H1 (cell line): ENCODE measurements at regions not wholly inside any gene's neighbourhood (a gene's known extent, or its start where the extent isn't known, plus 50 kb on each side); places are given as distances from the start of the nearest gene placed in this dataset.

ENCODE experiments used
- CTCF ChIA-PET: fragments of 300-600 bp; sonication (Branson Sonifier 250); formaldehyde crosslinking; loops from one replicate; lab custom pipeline; 2021; ENCODE audit not compliant: partially characterized antibody; lab: Charles Lee
- POLR2A ChIA-PET: fragments of 300-600 bp; sonication (Branson Sonifier 250); formaldehyde crosslinking; loops from one replicate; lab custom pipeline; 2021; ENCODE audit warnings: inconsistent platforms; ENCODE audit not compliant: partially characterized antibody; lab: Charles Lee
- DNase-seq, 2 experiments: peaks; one replicate each; pipeline versions ENCODE4 v3.0.0 to v3.0.0-alpha.2; 2010 to 2022; ENCODE audit warnings: low spot score in 2 of 2, low read depth in 1 of 2, mixed read lengths in 1 of 2
- FAIRE-seq: peaks from 2 replicates; lab custom pipeline; 2011; peaks lifted over from hg19 to GRCh38; lab: Jason Lieb, UNC
- H2AFZ ChIP-seq: 2 replicates; pipeline ENCODE4 v1.8.1; 2012; ENCODE audit warnings: low read length, inconsistent platforms
- H2AK5ac ChIP-seq: 2 replicates; pipeline ENCODE4 v1.6.1; 2013; ENCODE audit warnings: low read depth, low read length
- H2BK120ac ChIP-seq: replicated peaks from 2 replicates; pipeline ENCODE3; 2013; ENCODE audit warnings: low read depth, low read length, inconsistent platforms
- H2BK12ac ChIP-seq: 2 replicates; pipeline ENCODE4 v1.6.1; 2013; ENCODE audit warnings: low read depth, low read length
- H2BK15ac ChIP-seq: 2 replicates; pipeline ENCODE4 v1.6.1; 2013; ENCODE audit warnings: low read length
- H2BK20ac ChIP-seq: 2 replicates; pipeline ENCODE4 v1.6.1; 2013; ENCODE audit warnings: low read length
- H2BK5ac ChIP-seq: 2 replicates; pipeline ENCODE4 v1.6.1; 2013; ENCODE audit warnings: low read depth, low read length
- H3K14ac ChIP-seq: 2 replicates; pipeline ENCODE4 v1.6.1; 2013; ENCODE audit warnings: inconsistent platforms; ENCODE audit not compliant: insufficient read length
- H3K18ac ChIP-seq: 2 replicates; pipeline ENCODE4 v1.6.1; 2013; ENCODE audit warnings: low read length; ENCODE audit errors: extremely low read depth
- H3K23ac ChIP-seq: 2 replicates; pipeline ENCODE4 v1.6.1; 2013; ENCODE audit warnings: inconsistent platforms; ENCODE audit not compliant: insufficient read length
- H3K23me2 ChIP-seq: 2 replicates; pipeline ENCODE4 v1.6.1; 2013; ENCODE audit warnings: low read depth, low read length
- H3K27ac ChIP-seq: 2 replicates; pipeline ENCODE4 v1.6.1; 2011; ENCODE audit warnings: low read depth, low read length, inconsistent platforms
- H3K27me3 ChIP-seq, 4 experiments: replicated peaks in 1 of 4; 1 replicate in 1 of 4; 2 replicates in 3 of 4; pipeline versions ENCODE4 v1.6.1 to v1.8.1; 2011 to 2013; ENCODE audit warnings: low read length in 3 of 4, mild to moderate bottlenecking in 3 of 4, inconsistent platforms in 2 of 4, mixed read lengths in 2 of 4, moderate library complexity in 1 of 4; ENCODE audit not compliant: control insufficient read depth in 3 of 4, insufficient read depth in 3 of 4; ENCODE audit errors: extremely low read depth in 1 of 4
- H3K36me3 ChIP-seq, 4 experiments: 2 replicates each; pipeline versions ENCODE4 v1.6.1 to v1.8.1; 2011 to 2013; ENCODE audit warnings: mild to moderate bottlenecking in 4 of 4, low read length in 3 of 4, moderate library complexity in 2 of 4, control low read depth in 1 of 4, inconsistent platforms in 1 of 4; ENCODE audit not compliant: insufficient read depth in 4 of 4, control insufficient read depth in 2 of 4
- H3K4ac ChIP-seq: replicated peaks from 2 replicates; pipeline ENCODE3; 2013; ENCODE audit warnings: low read length, low read depth, mixed read lengths, inconsistent platforms; ENCODE audit not compliant: insufficient read length
- H3K4me1 ChIP-seq, 4 experiments: replicated peaks in 1 of 4; 1 replicate in 1 of 4; 2 replicates in 3 of 4; pipeline versions ENCODE4 v1.6.1 to v1.8.1; 2011 to 2013; ENCODE audit warnings: low read length in 3 of 4, inconsistent platforms in 2 of 4, mixed read lengths in 1 of 4; ENCODE audit not compliant: insufficient read depth in 4 of 4, control insufficient read depth in 3 of 4
- H3K4me2 ChIP-seq, 2 experiments: 2 replicates each; pipeline versions ENCODE4 v1.6.1 to v1.8.1; 2011 to 2013; ENCODE audit warnings: low read depth in 2 of 2, low read length in 2 of 2, control low read depth in 1 of 2, inconsistent platforms in 1 of 2, mild to moderate bottlenecking in 1 of 2; ENCODE audit not compliant: insufficient read depth in 1 of 2
- H3K4me3 ChIP-seq, 4 experiments: fragments of 200-600, 300-600 bp in 1 of 4; sonication (generic), shearing (Covaris generic), sonication (Bioruptor Twin) in 1 of 4; 2 replicates each; pipeline versions ENCODE4 v1.5.1 to v1.8.1; 2011 to 2016; ENCODE audit warnings: low read length in 4 of 4, low read depth in 3 of 4, control low read depth in 2 of 4, inconsistent platforms in 2 of 4, mild to moderate bottlenecking in 2 of 4, mixed read lengths in 1 of 4, moderate library complexity in 1 of 4; ENCODE audit not compliant: insufficient read depth in 2 of 4; ENCODE audit errors: extremely low read depth in 1 of 4
- H3K56ac ChIP-seq: replicated peaks from 2 replicates; pipeline ENCODE3; 2013; ENCODE audit warnings: low read depth, mild to moderate bottlenecking, mixed read lengths, low read length, inconsistent platforms; ENCODE audit not compliant: insufficient read length
- H3K79me1 ChIP-seq: 2 replicates; pipeline ENCODE4 v1.6.1; 2013; ENCODE audit warnings: low read depth, low read length, control low read depth
- H3K79me2 ChIP-seq, 2 experiments: 2 replicates each; pipeline versions ENCODE4 v1.6.1 to v1.8.1; 2012 to 2013; ENCODE audit warnings: low read length in 2 of 2, mild to moderate bottlenecking in 2 of 2, inconsistent platforms in 1 of 2; ENCODE audit not compliant: insufficient read depth in 2 of 2, control insufficient read depth in 1 of 2
- H3K9ac ChIP-seq, 4 experiments: replicated peaks in 1 of 4; 1 replicate in 1 of 4; 2 replicates in 3 of 4; pipeline versions ENCODE4 v1.6.1 to v1.8.1; 2011 to 2013; ENCODE audit warnings: low read depth in 3 of 4, low read length in 3 of 4, control low read depth in 2 of 4, mild to moderate bottlenecking in 2 of 4, moderate library complexity in 2 of 4, inconsistent platforms in 1 of 4; ENCODE audit errors: extremely low read depth in 1 of 4
- H3K9me3 ChIP-seq, 2 experiments: 2 replicates each; pipeline versions ENCODE4 v1.6.1 to v1.8.1; 2012 to 2013; ENCODE audit warnings: mild to moderate bottlenecking in 2 of 2, moderate library complexity in 2 of 2, control low read depth in 1 of 2, inconsistent platforms in 1 of 2, low read depth in 1 of 2, low read length in 1 of 2, mixed read lengths in 1 of 2; ENCODE audit not compliant: insufficient read depth in 2 of 2
- H4K20me1 ChIP-seq, 2 experiments: replicated peaks in 1 of 2; 2 replicates each; pipeline versions ENCODE3 to v1.8.1; 2011 to 2013; ENCODE audit warnings: inconsistent platforms in 2 of 2, low read length in 2 of 2, mild to moderate bottlenecking in 1 of 2; ENCODE audit not compliant: insufficient read depth in 2 of 2, control insufficient read depth in 1 of 2
- H4K5ac ChIP-seq: 2 replicates; pipeline ENCODE4 v1.6.1; 2013; ENCODE audit warnings: low read length, low read depth, mixed read lengths, inconsistent platforms; ENCODE audit not compliant: insufficient read length
- H4K8ac ChIP-seq: 2 replicates; pipeline ENCODE4 v1.8.0; 2013; ENCODE audit warnings: mild to moderate bottlenecking, moderate library complexity, low read length, inconsistent platforms; ENCODE audit not compliant: insufficient read depth; ENCODE audit errors: extremely low read depth
- H4K91ac ChIP-seq: replicated peaks from 2 replicates; pipeline ENCODE3; 2013; ENCODE audit warnings: low read length, mixed read lengths, inconsistent platforms; ENCODE audit not compliant: insufficient read length
- CEBPB ChIP-seq: IDR thresholded peaks from 2 replicates; pipeline ENCODE4 v1.6.1; 2012; ENCODE audit warnings: low read depth, low read length
- CHD7 ChIP-seq: fragments of 300-600 bp; sonication (generic); IDR thresholded peaks from 2 replicates; pipeline ENCODE4 v1.7.1; 2012; ENCODE audit warnings: low read length, moderate library complexity, mild to moderate bottlenecking, inconsistent platforms; ENCODE audit not compliant: insufficient replicate concordance

GRCh38 chr2:226233388-226233787, 566.2 kb downstream of the IRS1 start:
- H3K9ac ChIP-seq = no peak overlapping the region
- H2AFZ ChIP-seq = no peak overlapping the region
- DNase-seq (no peak), FAIRE-seq (no peak)
- H2BK12ac ChIP-seq = no peak overlapping the region
- H3K4me2 ChIP-seq = no peak overlapping the region
- H3K36me3 ChIP-seq = no peaks in the 10 kb centered on the region
- H3K79me2 ChIP-seq = no peaks in the 10 kb centered on the region
- H3K4me1 ChIP-seq = no peaks in the 10 kb centered on the region
- no peaks in the 10 kb centered on the region for H3K9me3 ChIP-seq
- H2BK20ac ChIP-seq = no peak overlapping the region
- H3K27ac ChIP-seq = no peak overlapping the region
- no peaks in the 10 kb centered on the region for H4K20me1 ChIP-seq
- H3K14ac ChIP-seq = no peak overlapping the region
- H2BK5ac ChIP-seq = no peak overlapping the region
- no peaks in the 10 kb centered on the region for H3K27me3 ChIP-seq
- H4K5ac ChIP-seq = no peak overlapping the region
- CTCF ChIA-PET = interaction anchor here (0.5 to 1.7 kb wide), 3 partner anchors 17 to 569 kb away, joined by 3 to 5 read pairs (median 3); no protein-coding TSS in a partner anchor
- H3K56ac ChIP-seq = no peak overlapping the region
- no peak overlapping the region for H3K23ac ChIP-seq
- H3K4me3 ChIP-seq = no peak overlapping the region
- no peak overlapping the region for H2AK5ac ChIP-seq
- H4K8ac ChIP-seq = no peak overlapping the region
- no peak overlapping the region for H3K18ac ChIP-seq
- H2BK120ac ChIP-seq = no peak overlapping the region
- H3K4ac ChIP-seq = no peak overlapping the region
- POLR2A ChIA-PET = no interaction called here
- no peaks in the 10 kb centered on the region for H3K23me2 ChIP-seq
- no peak overlapping the region for H4K91ac ChIP-seq
- H3K79me1 ChIP-seq = no peaks in the 10 kb centered on the region
- H2BK15ac ChIP-seq = no peak overlapping the region
- TF ChIP-seq CHD7 (no peak), CEBPB (no peak)
